Lower leg skin (tissue), 4 donors: ENCODE measurements at regions not wholly inside any gene's neighbourhood (a gene's known extent, or its start where the extent isn't known, plus 50 kb on each side); places are given as distances from the start of the nearest gene placed in this dataset.

Experiments
- DNase-seq, 2 donors: peaks; one replicate each; pipeline ENCODE4 v3.0.0-alpha.2; 2019; ENCODE audit warnings: low spot score in 2 of 2
- H3K4me3 ChIP-seq: fragments of 200-600 bp; sonication (generic); 2 replicates; pipeline ENCODE4 v1.5.1; 2017; ENCODE audit warnings: mild to moderate bottlenecking, low read depth; ENCODE audit not compliant: poor library complexity, severe bottlenecking
- POLR2A ChIP-seq, 2 donors: fragments of 450-650 bp; IDR thresholded peaks; one replicate each; pipeline ENCODE4 v1.6.1; 2016 to 2017; ENCODE audit warnings: antibody characterized with exemption in 2 of 2, mild to moderate bottlenecking in 1 of 2, moderate library complexity in 1 of 2
- WGBS, 2 donors: methylation state at CpG; one replicate each; pipeline ENCODE4 v1.1.5; 2018; 5-methylcytosine and 5-hydroxymethylcytosine counted together
- intact Hi-C: fragments of 100-400 bp; cut with DNase I; formaldehyde crosslinking; loops from one replicate; pipeline ENCODE4 v1.15.0; 2023; ENCODE audit warnings: low total_unique reads
- TF ChIP-seq, protein P1 (sequence below), 3 donors: fragments of 450-650 bp; IDR thresholded peaks; one replicate each; pipeline ENCODE4 v1.5.1; 2016; ENCODE audit warnings: antibody characterized with exemption in 3 of 3, mild to moderate bottlenecking in 3 of 3, moderate library complexity in 2 of 3

DNA sequence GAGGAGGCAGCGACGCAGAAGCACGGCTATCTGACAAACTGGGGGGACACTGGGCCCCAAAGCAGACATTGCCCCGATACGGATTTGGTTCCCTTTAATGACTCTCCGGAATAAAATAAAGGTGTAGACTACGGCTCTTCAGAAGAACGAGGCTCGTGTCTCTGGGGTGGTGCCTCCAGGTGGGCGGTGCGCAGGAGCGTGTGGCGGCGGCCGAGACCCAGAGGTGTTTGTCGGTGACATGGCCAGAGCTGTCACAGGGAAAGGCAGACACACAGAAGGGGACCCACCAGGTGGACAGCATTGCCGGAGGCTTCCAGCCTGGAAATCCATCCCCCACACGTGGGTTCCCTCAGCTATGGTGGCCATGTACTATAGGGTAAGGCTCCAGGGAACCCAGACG lies 366.0 kb downstream of the BRD1 start:
- no peak overlapping the region for H3K4me3 ChIP-seq
- TF ChIP-seq, protein P1, sequence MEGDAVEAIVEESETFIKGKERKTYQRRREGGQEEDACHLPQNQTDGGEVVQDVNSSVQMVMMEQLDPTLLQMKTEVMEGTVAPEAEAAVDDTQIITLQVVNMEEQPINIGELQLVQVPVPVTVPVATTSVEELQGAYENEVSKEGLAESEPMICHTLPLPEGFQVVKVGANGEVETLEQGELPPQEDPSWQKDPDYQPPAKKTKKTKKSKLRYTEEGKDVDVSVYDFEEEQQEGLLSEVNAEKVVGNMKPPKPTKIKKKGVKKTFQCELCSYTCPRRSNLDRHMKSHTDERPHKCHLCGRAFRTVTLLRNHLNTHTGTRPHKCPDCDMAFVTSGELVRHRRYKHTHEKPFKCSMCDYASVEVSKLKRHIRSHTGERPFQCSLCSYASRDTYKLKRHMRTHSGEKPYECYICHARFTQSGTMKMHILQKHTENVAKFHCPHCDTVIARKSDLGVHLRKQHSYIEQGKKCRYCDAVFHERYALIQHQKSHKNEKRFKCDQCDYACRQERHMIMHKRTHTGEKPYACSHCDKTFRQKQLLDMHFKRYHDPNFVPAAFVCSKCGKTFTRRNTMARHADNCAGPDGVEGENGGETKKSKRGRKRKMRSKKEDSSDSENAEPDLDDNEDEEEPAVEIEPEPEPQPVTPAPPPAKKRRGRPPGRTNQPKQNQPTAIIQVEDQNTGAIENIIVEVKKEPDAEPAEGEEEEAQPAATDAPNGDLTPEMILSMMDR (IDR thresholded peaks at IDR 0.05): no peak
- TF ChIP-seq POLR2A (IDR thresholded peaks at IDR 0.05): no peak
- DNase-seq: no peak
- intact Hi-C loops: no loop called here
- 83 to 92% methylated on average over 19 of the region's 19 CpGs for whole genome bisulfite sequencing, 2 donors

DNA sequence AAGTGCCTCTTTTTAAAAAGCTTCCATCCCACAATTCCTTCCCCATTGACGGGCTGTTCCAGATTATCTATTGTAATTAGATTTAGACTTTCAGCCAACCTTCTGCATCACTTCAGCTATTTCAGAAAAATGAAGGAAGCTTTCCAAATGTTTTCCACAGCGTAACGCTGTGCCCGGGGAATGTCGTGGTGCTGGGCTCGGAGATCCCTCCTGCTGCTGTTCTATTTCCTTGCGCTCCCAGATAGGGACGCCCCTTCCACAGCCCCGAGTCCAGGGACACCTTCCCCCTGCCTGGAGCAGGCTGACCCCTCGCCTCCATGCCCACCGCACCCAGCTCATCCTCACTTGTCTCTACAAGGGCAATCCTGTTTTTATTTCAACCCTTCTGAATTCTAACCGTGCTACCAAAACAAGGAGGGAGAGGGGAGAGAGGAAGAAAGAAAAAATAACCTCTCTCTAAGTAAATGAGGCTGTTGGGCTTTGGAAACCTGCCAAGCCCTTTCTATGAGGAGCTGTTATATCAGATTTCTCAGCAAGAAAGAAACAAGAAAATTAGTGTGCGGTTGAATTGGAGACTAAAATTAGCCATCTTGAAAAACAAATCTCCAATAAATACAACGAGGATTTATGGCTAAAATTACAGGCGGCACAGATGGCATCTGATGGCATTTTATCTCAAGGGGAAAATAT lies 366.9 kb downstream of the BRD1 start:
- TF ChIP-seq, protein P1 (IDR thresholded peaks at IDR 0.05): no peak
- no peak for TF ChIP-seq POLR2A (IDR thresholded peaks at IDR 0.05)
- no peak for DNase-seq
- H3K4me3 ChIP-seq: no peak overlapping the region
- 22 to 24% methylated on average over 15 of the region's 15 CpGs for WGBS, 2 donors
- intact Hi-C loops: no loop called here

DNA sequence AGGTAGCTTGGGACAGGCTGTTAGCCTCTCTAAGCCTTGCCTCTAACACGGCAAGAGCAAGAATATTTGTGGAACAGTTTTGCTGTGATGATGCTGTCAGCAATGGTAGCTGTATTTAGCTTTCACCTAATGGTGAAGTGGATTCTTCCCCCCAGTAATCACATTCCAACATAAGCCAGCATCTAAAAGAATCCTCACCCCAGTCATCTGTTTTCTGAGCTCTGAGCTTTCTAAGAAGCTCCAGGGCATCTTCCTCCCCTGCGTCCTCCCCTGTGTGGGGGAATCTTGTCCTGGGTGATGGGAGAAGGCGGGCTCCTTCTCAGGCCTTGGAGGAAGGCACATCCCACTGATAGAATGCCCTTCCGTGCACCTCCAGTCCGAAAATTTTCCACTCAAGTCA lies 367.6 kb downstream of the BRD1 start:
- no peak for DNase-seq
- WGBS, 2 donors: 44 to 54% methylated on average over 5 of the region's 5 CpGs
- no peak for TF ChIP-seq POLR2A (IDR thresholded peaks at IDR 0.05)
- TF ChIP-seq, protein P1 (IDR thresholded peaks at IDR 0.05): no peak
- H3K4me3 ChIP-seq: no peak overlapping the region
- intact Hi-C loops: no loop called here

DNA sequence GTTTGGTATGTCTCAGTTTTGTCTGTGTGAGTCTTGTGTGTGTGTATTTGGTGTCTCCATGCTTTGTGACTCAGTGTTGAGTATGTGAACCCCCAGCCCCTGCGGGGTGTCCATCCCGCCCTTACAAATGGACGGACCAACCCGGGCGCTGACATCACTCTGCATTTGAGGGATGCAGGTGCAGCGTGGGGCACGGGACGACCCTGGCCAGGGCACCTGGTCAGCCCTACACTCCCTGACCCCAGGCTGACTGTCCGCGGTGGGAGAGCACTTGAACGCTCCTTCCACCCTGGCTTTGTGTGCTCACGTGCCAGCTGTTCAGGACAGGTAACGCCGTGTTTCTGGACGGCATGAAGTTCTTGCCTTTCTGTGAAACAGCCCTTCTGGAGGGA lies 369.0 kb downstream of the BRD1 start:
- no peak overlapping the region for H3K4me3 ChIP-seq
- no peak for DNase-seq
- no peak for TF ChIP-seq POLR2A (IDR thresholded peaks at IDR 0.05)
- TF ChIP-seq, protein P1 (IDR thresholded peaks at IDR 0.05): no peak
- 82 to 85% methylated on average over 15 of the region's 15 CpGs for WGBS, 2 donors
- intact Hi-C loops: no loop called here

DNA sequence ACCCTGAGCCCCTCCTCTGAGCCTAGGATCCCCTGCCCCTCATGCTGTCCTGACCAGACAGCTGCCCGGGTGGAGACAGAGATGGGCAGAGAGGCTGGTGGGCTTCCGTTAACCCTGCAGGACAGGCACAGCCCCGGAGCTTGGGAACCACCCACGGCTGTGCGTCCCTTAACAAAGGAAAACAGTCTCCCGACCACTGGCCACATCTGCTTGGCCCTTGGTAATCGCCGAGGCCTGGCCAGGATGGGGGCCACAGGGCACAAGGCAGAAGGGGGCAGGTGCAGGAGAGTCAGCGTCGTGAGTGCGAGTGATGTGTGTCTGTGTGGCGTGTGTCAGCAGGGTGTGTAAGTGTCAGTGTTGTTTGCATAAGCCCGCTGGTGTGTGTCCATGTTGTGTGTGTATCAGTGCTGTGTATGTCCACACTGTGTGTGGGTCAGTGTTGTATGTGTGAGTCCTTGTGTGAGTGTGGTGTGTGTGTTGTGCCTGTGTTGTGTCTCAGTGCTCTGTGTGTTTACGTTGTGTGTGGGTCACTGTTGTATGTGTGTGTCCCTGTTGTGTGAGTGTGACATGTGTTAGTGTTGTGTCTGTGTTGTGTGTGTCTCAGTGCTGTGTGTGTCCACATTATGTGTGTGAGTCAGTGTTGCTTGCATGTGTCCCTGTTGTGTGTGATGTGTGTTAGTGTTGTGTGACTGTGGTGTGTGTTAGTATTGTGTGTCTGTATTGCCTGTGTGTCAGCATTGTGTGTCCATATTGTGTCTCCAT lies 369.5 kb downstream of the BRD1 start:
- no peak for DNase-seq
- no peak overlapping the region for H3K4me3 ChIP-seq
- intact Hi-C loops: no loop called here
- TF ChIP-seq POLR2A (IDR thresholded peaks at IDR 0.05): no peak
- TF ChIP-seq, protein P1 (IDR thresholded peaks at IDR 0.05): no peak
- 80 to 87% methylated on average over 14 of the region's 14 CpGs for WGBS, 2 donors
